Panc1 (cell line): ENCODE measurements at regions not wholly inside any gene's neighbourhood (a gene's known extent, or its start where the extent isn't known, plus 50 kb on each side); places are given as distances from the start of the nearest gene placed in this dataset.

Experiments used
- ATAC-seq: fragments of 200-7000 bp; cut with Tn5 transposase; 2 replicates; pipeline ENCODE4 v1.9.1; 2020; ENCODE audit warnings: mild to moderate bottlenecking, moderate library complexity
- BruUV-seq: library from RNA; stranded (reverse); fragments of 400-500 nt; replicated peaks from 2 replicates; lab custom pipeline; 2021; lab: Mats Ljungman, UMichigan
- CTCF ChIA-PET: fragments of 300-600 bp; sonication (Branson Sonifier 250); formaldehyde crosslinking; loops from one replicate; lab custom pipeline; 2022; ENCODE audit warnings: antibody characterized with exemption; lab: Charles Lee
- POLR2A ChIA-PET: fragments of 300-600 bp; sonication (Branson Sonifier 250); formaldehyde crosslinking; loops from one replicate; lab custom pipeline; 2022; ENCODE audit warnings: antibody characterized with exemption; lab: Charles Lee
- DNase-seq: peaks from one replicate; pipeline ENCODE4 v3.0.0-alpha.2; 2010; ENCODE audit warnings: low read depth, low spot score
- H3K27ac ChIP-seq: 2 replicates; pipeline ENCODE4 v1.5.1; 2011; ENCODE audit warnings: mild to moderate bottlenecking, low read length, inconsistent platforms
- H3K27me3 ChIP-seq: fragments of 200-500 bp; sonication (Bioruptor generic); 2 replicates; pipeline ENCODE4 v1.6.0; 2014; ENCODE audit warnings: low read length, inconsistent platforms; ENCODE audit not compliant: control insufficient read depth, insufficient read depth
- H3K36me3 ChIP-seq: fragments of 200-500 bp; sonication (Bioruptor generic); 2 replicates; pipeline ENCODE4 v1.5.1; 2014; ENCODE audit warnings: inconsistent platforms, mild to moderate bottlenecking, low read length, moderate library complexity; ENCODE audit not compliant: control insufficient read depth, insufficient read depth
- H3K4me1 ChIP-seq: 2 replicates; pipeline ENCODE4 v1.5.1; 2011; ENCODE audit warnings: inconsistent platforms, mild to moderate bottlenecking, low read length, moderate library complexity; ENCODE audit not compliant: control insufficient read depth, insufficient read depth
- H3K4me3 ChIP-seq, 2 experiments: 2 replicates each; pipeline ENCODE4 v1.5.1; 2011 to 2012; ENCODE audit warnings: low read depth in 2 of 2, low read length in 2 of 2, mild to moderate bottlenecking in 2 of 2, inconsistent platforms in 1 of 2, moderate library complexity in 1 of 2
- H3K9me3 ChIP-seq: fragments of 200-500 bp; sonication (Bioruptor generic); 2 replicates; pipeline ENCODE4 v1.5.1; 2014; ENCODE audit warnings: low read depth, mild to moderate bottlenecking, inconsistent platforms, low read length, moderate library complexity; ENCODE audit not compliant: control insufficient read depth, insufficient read depth
- POLR2AphosphoS5 ChIP-seq: IDR thresholded peaks from 2 replicates; pipeline ENCODE4 v1.6.1; 2012; ENCODE audit warnings: mild to moderate bottlenecking, low read depth, low read length, moderate library complexity
- SIN3A ChIP-seq: IDR thresholded peaks from 2 replicates; pipeline ENCODE4 v1.6.1; 2012; ENCODE audit warnings: low read depth, mild to moderate bottlenecking, low read length, moderate library complexity, borderline replicate concordance; ENCODE audit not compliant: insufficient read depth
- TCF7L2 ChIP-seq: IDR thresholded peaks from 2 replicates; pipeline ENCODE4 v1.6.1; 2011; ENCODE audit warnings: mild to moderate bottlenecking, low read depth, low read length, inconsistent platforms
- in situ Hi-C: cut with HindIII; loops from 2 replicates; pipeline ENCODE4 v1.10.0; 2016; ENCODE audit warnings: low sequenced_read_pairs, low pct_unique_long_range_greater_than_20kb
- intact Hi-C: fragments of 100-400 bp; cut with micrococcal nuclease; formaldehyde crosslinking; loops from one replicate; pipeline ENCODE4 v1.10.0; 2022; ENCODE audit not compliant: unreplicated experiment
- TF ChIP-seq, protein P1 (sequence below): fragments of 450-650 bp; IDR thresholded peaks from 2 replicates; pipeline ENCODE4 v1.5.1; 2017; ENCODE audit warnings: mild to moderate bottlenecking
- TF ChIP-seq, protein P2 (sequence below), 2 experiments: IDR thresholded peaks; 2 replicates each; pipeline ENCODE4 v1.6.1; 2011 to 2012; ENCODE audit warnings: low read depth in 2 of 2, control low read depth in 1 of 2, low read length in 1 of 2, mild to moderate bottlenecking in 1 of 2, moderate library complexity in 1 of 2; ENCODE audit not compliant: insufficient read depth in 1 of 2

DNA sequence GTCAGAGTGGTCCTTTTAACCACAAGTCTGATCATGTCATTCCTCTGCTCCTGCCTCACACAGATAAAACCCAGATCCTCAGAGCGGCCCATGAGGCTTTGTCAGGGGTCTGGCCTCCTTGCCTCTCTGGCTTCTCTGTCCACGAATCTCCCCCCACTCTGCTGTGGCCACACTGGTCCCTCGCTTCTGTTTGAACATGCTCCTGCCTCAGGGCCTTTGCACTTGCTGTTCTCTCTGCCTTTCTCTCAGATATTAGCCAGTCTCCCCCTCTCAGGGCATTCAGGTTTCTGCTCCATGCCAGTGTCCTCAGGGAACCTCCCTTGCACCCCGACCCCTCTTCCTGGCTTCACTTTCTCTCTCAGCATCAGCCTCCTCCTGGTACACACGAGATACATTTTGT lies 518.5 kb downstream of the PREX1 start:
- Histone ChIP-seq H3K4me3 (no peak overlapping the region), H3K27ac (no peak overlapping the region), H3K4me1 (no peaks in the 10 kb centered on the region), H3K27me3 (peaks cover 24% of the 10 kb centered on the region), H3K9me3 (no peaks in the 10 kb centered on the region), H3K36me3 (no peaks in the 10 kb centered on the region)
- ATAC-seq (no peak), DNase-seq (no peak)
- in situ Hi-C loops, result no loop called here
- CTCF ChIA-PET, result no interaction called here
- TF ChIP-seq, protein P1, sequence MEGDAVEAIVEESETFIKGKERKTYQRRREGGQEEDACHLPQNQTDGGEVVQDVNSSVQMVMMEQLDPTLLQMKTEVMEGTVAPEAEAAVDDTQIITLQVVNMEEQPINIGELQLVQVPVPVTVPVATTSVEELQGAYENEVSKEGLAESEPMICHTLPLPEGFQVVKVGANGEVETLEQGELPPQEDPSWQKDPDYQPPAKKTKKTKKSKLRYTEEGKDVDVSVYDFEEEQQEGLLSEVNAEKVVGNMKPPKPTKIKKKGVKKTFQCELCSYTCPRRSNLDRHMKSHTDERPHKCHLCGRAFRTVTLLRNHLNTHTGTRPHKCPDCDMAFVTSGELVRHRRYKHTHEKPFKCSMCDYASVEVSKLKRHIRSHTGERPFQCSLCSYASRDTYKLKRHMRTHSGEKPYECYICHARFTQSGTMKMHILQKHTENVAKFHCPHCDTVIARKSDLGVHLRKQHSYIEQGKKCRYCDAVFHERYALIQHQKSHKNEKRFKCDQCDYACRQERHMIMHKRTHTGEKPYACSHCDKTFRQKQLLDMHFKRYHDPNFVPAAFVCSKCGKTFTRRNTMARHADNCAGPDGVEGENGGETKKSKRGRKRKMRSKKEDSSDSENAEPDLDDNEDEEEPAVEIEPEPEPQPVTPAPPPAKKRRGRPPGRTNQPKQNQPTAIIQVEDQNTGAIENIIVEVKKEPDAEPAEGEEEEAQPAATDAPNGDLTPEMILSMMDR, result no peak
- no peak for TF ChIP-seq TCF7L2
- no TSS peak for BruUV-seq
- intact Hi-C loops, result no loop called here
- POLR2A ChIA-PET, result no interaction called here

DNA sequence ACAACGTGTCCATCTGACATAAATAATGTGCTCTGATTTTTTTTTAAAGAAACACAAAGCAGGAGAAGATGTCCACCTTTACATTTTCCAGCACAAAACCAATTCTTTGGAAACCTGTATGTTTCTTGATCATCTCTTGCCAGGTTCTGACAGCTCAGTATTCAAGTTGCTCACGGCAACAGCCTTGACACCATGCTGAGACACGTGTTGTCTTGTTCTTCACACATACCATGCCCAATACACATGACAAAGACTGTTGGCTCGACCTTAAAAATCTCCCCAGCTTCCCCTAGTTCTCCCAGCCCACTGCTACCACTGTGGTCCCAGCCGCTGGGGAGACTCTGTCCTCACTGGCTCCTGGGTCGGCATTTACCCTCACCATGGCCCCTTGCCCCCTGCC lies 518.9 kb downstream of the PREX1 start:
- in situ Hi-C loops (no loop called here), intact Hi-C loops (no loop called here)
- ChIA-PET CTCF (no interaction called here), POLR2A (no interaction called here)
- DNase-seq (no peak), ATAC-seq (no peak)
- TF ChIP-seq, protein P2, sequence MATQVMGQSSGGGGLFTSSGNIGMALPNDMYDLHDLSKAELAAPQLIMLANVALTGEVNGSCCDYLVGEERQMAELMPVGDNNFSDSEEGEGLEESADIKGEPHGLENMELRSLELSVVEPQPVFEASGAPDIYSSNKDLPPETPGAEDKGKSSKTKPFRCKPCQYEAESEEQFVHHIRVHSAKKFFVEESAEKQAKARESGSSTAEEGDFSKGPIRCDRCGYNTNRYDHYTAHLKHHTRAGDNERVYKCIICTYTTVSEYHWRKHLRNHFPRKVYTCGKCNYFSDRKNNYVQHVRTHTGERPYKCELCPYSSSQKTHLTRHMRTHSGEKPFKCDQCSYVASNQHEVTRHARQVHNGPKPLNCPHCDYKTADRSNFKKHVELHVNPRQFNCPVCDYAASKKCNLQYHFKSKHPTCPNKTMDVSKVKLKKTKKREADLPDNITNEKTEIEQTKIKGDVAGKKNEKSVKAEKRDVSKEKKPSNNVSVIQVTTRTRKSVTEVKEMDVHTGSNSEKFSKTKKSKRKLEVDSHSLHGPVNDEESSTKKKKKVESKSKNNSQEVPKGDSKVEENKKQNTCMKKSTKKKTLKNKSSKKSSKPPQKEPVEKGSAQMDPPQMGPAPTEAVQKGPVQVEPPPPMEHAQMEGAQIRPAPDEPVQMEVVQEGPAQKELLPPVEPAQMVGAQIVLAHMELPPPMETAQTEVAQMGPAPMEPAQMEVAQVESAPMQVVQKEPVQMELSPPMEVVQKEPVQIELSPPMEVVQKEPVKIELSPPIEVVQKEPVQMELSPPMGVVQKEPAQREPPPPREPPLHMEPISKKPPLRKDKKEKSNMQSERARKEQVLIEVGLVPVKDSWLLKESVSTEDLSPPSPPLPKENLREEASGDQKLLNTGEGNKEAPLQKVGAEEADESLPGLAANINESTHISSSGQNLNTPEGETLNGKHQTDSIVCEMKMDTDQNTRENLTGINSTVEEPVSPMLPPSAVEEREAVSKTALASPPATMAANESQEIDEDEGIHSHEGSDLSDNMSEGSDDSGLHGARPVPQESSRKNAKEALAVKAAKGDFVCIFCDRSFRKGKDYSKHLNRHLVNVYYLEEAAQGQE (IDR thresholded peaks at IDR 0.05; ENCODE audit: insufficient read depth in 1 of 2, low read depth in 2 of 2, low read length in 1 of 2), result no peak
- no peak for TF ChIP-seq TCF7L2
- TF ChIP-seq POLR2AphosphoS5, result no peak
- TF ChIP-seq, protein P1, result no peak
- no peak for TF ChIP-seq SIN3A
- H3K4me1 ChIP-seq, result no peaks in the 10 kb centered on the region
- BruUV-seq, result no TSS peak
- peaks cover 28% of the 10 kb centered on the region for H3K27me3 ChIP-seq
- no peak overlapping the region for H3K4me3 ChIP-seq
- H3K36me3 ChIP-seq, result no peaks in the 10 kb centered on the region
- H3K27ac ChIP-seq, result no peak overlapping the region
- H3K9me3 ChIP-seq, result no peaks in the 10 kb centered on the region
